NCI-H748 treated with DMSO at 0.1 percent for 48 hours (cell line): ENCODE measurements at regions not wholly inside any gene's neighbourhood (a gene's known extent, or its start where the extent isn't known, plus 50 kb on each side); places are given as distances from the start of the nearest gene placed in this dataset.

Experiments used
- DNase-seq: peaks from one replicate; lab custom pipeline; 2025; lab: John Stamatoyannopoulos, UW

DNA sequence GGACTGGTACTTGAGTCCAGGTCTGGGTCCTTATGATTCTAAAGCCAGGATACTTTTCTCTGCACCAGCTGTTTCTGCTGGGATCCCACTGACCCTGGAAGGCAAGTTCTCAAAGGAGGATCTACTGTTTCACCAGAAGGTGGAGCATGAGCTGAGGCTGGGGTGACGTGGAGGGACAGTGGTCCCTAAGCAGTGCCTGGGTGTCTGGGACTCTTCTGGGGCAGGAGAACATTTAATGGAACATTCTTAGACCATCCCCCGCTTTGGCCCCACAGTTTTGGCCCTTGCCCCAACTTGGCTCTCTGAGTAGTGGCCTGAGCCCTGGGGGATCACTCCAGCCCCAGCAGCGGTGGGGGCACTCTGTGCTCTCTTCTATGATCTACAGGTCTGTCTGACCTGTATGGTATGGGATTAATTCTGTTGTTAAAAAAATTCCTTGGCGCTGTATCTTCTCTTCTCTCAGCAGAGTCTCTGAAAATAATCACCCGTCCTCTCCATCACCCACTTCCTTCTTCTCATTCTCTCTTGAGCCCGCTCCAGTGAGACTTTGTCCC lies 60.3 kb upstream of the CSF3R start:
- no peak for DNase-seq

- DNase-seq, result no peak
These were observed 59.6 kb upstream of the CSF3R start for GRCh38 chr1:36542024-36542961.

GRCh38 chr1:36540056-36540455 lies 57.3 kb upstream of the CSF3R start:
- no peak for DNase-seq

DNA sequence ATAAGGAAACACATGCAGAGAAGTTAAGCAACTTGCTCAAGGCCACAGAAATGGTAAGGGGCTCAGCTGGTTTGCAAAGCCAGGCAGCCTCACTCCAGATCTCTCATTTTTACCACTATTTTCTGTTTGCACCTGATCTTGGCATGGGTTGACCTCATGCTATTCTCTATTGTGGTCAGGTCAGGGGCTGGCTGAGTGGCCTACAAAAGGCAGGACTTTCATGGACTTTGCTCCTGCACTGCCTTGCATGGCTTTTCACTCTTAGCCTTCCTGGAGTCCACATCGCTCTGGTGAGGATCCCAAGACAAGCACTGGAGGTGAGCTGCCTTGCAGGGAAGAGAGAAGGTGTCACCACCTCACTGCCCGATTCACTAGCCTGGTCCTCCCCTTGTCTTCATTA lies 56.8 kb upstream of the CSF3R start:
- no peak for DNase-seq

GRCh38 chr1:36537991-36538390 lies 55.3 kb upstream of the CSF3R start:
- DNase-seq, result no peak

GRCh38 chr1:36537190-36537768 lies 54.6 kb upstream of the CSF3R start:
- no peak for DNase-seq

DNA sequence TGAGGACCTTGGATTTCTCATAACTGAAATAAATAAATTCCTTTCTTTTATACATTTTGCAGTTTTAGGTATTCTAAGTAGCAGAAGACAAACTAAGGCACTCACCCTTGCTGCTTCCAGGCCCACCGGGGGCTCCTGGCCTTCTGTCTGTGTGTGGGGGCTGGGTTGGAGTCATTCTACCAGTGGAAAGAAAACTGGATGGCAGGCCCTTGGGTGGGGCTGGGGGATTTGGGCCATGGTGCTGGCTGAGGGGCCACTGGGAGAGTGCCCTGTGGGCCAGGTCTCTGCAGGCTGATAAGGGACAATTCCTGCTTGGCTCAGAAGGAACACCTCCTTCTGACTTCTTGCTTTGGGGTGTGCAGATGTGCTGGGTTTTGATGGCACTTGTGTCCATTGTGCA lies 54.0 kb upstream of the CSF3R start:
- no peak for DNase-seq

- DNase-seq, result no peak
These were observed 52.1 kb upstream of the CSF3R start for GRCh38 chr1:36534711-36535412.

GRCh38 chr1:36533897-36534296 lies 51.2 kb upstream of the CSF3R start:
- DNase-seq, result no peak

DNA sequence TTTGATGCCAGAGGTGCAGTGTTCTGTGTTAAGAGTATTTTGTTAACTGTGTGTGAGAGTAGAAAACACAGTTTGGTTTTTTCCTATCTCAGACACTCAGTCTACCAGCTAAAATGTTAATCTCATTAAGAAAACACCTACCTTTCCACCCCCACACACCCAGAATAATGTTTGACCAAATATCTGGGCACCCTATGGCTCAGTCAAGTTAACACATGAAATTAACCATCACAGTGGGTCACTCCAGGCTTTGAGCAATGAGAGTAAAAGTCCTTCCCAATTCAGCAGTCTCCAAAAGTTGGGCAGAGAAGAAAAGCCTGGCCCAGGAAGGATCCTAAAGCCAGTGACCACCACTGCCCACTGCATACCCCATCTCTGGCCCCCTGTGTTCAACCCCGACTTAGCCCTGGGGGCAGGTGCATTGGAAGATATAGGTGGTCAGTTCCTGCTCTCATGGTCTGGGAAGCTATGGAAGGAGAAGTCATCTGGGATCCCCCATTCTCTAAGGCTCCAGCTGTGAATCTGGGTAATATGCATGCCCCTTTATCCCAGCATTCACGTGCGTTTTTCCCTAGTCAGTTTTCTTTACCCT lies 50.2 kb upstream of the CSF3R start:
- DNase-seq, result no peak
